Activated naive CD8-positive, alpha-beta T cell treated with anti-CD3 and anti-CD28 coated beads, Interleukin-2, amount 50 U/mL, for 24 hours (primary cell): ENCODE measurements at regions not wholly inside any gene's neighbourhood (a gene's known extent, or its start where the extent isn't known, plus 50 kb on each side); places are given as distances from the start of the nearest gene placed in this dataset.
"Not testable (repeated sequence)": the region's sequence is repeated elsewhere in the genome, so short reads cannot be mapped to it uniquely, and the experiment has no call there.

Source experiments
- ATAC-seq: fragments of 150-1000 bp; cut with Tn5 transposase; one replicate; pipeline ENCODE4 v1.10.0; 2021
- DNase-seq: peaks from one replicate; pipeline ENCODE4 v3.0.0; 2021
- H3K27ac Mint-ChIP-seq: one replicate; pipeline ENCODE4 v1.8.0; 2021; ENCODE audit warnings: mild to moderate bottlenecking, mixed read lengths
- H3K27me3 Mint-ChIP-seq: one replicate; pipeline ENCODE4 v1.8.0; 2021; ENCODE audit warnings: mixed read lengths
- H3K36me3 Mint-ChIP-seq: one replicate; pipeline ENCODE4 v1.8.0; 2021; ENCODE audit warnings: low read depth, mixed read lengths
- H3K4me1 Mint-ChIP-seq: one replicate; pipeline ENCODE4 v1.8.0; 2021; ENCODE audit warnings: mixed read lengths
- H3K4me3 Mint-ChIP-seq: one replicate; pipeline ENCODE4 v1.8.0; 2021; ENCODE audit warnings: mild to moderate bottlenecking, moderate library complexity, mixed read lengths
- H3K9me3 Mint-ChIP-seq: one replicate; pipeline ENCODE4 v1.8.0; 2021; ENCODE audit warnings: mixed read lengths

- ATAC-seq (no peak), DNase-seq (no peak)
- H3K27ac Mint-ChIP-seq = no peak overlapping the region
- peaks cover 2% of the 10 kb centered on the region for H3K36me3 Mint-ChIP-seq
- H3K9me3 Mint-ChIP-seq = peaks cover 11% of the 10 kb centered on the region
- H3K27me3 Mint-ChIP-seq = no peaks in the 10 kb centered on the region
- H3K4me3 Mint-ChIP-seq = no peak overlapping the region
- H3K4me1 Mint-ChIP-seq = no peaks in the 10 kb centered on the region
Observed at GRCh38 chr21:28703861-28704260, 288.8 kb downstream of the LTN1 start.

DNA sequence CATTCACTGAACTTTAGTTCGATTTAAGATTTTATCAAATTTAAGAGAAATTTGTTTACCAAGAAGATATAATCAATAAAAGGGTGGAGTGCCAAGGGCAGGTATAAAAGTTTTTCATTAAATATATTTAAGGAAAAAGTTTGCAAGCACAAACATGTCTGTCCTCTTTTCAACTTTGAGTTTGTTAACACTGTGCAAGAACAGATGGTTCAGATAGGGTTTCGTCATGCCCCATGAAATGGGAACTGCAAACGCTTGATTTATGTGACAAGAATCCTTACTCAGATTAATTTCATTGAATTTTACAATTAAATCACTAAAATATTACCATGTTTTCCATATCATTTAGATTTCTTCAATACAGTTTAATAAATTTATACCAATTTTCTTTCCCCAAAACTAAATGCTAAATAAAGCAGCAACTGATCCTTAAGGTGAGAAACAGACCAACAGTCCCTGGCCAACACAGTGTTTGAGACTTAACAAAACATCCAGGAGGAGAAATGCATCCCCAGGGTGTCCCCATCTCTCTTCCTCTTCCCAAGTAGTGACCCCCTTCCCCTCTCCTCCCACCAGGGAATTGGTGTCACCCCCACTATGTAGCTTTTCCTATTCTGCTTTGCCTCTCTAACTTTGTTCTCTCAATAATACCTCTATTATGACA, 292.9 kb downstream of the LTN1 start:
- H3K36me3 Mint-ChIP-seq = peaks cover 6% of the 10 kb centered on the region
- H3K27me3 Mint-ChIP-seq = no peaks in the 10 kb centered on the region
- no peak overlapping the region for H3K4me3 Mint-ChIP-seq
- H3K4me1 Mint-ChIP-seq = no peaks in the 10 kb centered on the region
- H3K9me3 Mint-ChIP-seq = peaks cover 11% of the 10 kb centered on the region
- ATAC-seq (no peak), DNase-seq (no peak)
- H3K27ac Mint-ChIP-seq = no peak overlapping the region

GRCh38 chr21:28699186-28699585, 293.5 kb downstream of the LTN1 start:
- Mint-ChIP-seq H3K36me3 (peaks cover 6% of the 10 kb centered on the region), H3K27me3 (no peaks in the 10 kb centered on the region), H3K27ac (no peak overlapping the region), H3K9me3 (peaks cover 11% of the 10 kb centered on the region), H3K4me1 (no peaks in the 10 kb centered on the region), H3K4me3 (no peak overlapping the region)
- no peak for DNase-seq
- ATAC-seq = no peak

DNA sequence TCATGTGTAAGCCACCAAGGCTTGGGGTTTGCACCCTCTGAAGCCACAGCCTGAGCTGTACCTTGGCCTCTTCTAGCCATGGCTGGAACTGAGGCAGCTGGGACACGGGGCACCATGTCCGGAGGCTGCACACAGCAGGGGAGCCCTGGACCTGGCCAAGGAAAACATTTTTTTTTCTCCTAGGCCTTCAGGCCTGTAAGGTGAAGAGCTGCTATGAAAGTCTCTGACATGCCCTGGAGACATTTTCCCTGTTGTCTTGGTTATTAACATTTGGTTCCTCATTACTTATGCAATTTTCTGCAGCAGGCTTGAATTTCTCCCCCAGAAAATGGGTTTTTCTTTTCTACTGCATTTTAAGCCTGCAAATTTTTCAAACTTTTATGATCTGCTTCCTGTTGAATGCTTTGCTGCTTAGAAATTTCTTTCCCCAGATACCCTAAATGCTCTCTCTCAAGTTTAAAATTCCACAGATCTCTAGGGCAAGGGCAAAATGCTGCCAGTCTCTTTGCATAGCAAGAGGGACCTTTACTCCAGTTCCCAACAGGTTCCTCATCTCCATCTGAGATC, 295.8 kb downstream of the LTN1 start:
- Mint-ChIP-seq H3K27ac (no peak overlapping the region), H3K27me3 (no peaks in the 10 kb centered on the region), H3K4me3 (no peak overlapping the region), H3K9me3 (peaks cover 1% of the 10 kb centered on the region), H3K36me3 (peaks cover 6% of the 10 kb centered on the region), H3K4me1 (no peaks in the 10 kb centered on the region)
- no peak for ATAC-seq
- no peak for DNase-seq

DNA sequence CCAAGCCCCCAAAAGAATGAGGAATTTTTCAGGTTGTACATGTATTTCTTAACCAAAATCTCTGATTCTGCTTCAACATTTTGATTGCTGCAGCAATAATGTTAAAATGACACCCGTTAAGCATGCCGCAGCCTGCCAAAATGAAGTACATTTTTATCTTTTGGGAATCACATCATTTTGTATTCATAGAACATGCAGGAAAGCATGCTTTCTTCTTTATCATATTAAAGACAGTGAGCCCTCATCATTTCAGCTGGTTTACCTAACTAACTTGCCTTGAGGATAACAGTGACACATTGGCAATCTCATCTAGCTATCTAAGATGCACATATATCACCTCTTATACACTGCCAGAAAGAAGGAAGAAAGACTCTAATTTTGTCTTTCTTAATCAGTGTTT, 299.2 kb downstream of the LTN1 start:
- Mint-ChIP-seq H3K9me3 (no peaks in the 10 kb centered on the region), H3K27me3 (no peaks in the 10 kb centered on the region), H3K36me3 (peaks cover 3% of the 10 kb centered on the region), H3K4me1 (no peaks in the 10 kb centered on the region), H3K4me3 (no peak overlapping the region), H3K27ac (no peak overlapping the region)
- no peak for DNase-seq
- ATAC-seq = no peak

GRCh38 chr21:28690196-28690595, 302.5 kb downstream of the LTN1 start:
- DNase-seq = no peak
- Mint-ChIP-seq H3K27ac (no peak overlapping the region), H3K9me3 (no peaks in the 10 kb centered on the region), H3K4me3 (no peak overlapping the region), H3K27me3 (no peaks in the 10 kb centered on the region), H3K36me3 (peaks cover under 1% of the 10 kb centered on the region), H3K4me1 (no peaks in the 10 kb centered on the region)
- no peak for ATAC-seq

- ATAC-seq (no peak), DNase-seq (no peak)
- no peak overlapping the region for H3K4me3 Mint-ChIP-seq
- no peak overlapping the region for H3K27ac Mint-ChIP-seq
- no peaks in the 10 kb centered on the region for H3K4me1 Mint-ChIP-seq
- no peaks in the 10 kb centered on the region for H3K36me3 Mint-ChIP-seq
- no peaks in the 10 kb centered on the region for H3K27me3 Mint-ChIP-seq
- no peaks in the 10 kb centered on the region for H3K9me3 Mint-ChIP-seq
Observed at GRCh38 chr21:28688381-28688780, 304.3 kb downstream of the LTN1 start.

DNA sequence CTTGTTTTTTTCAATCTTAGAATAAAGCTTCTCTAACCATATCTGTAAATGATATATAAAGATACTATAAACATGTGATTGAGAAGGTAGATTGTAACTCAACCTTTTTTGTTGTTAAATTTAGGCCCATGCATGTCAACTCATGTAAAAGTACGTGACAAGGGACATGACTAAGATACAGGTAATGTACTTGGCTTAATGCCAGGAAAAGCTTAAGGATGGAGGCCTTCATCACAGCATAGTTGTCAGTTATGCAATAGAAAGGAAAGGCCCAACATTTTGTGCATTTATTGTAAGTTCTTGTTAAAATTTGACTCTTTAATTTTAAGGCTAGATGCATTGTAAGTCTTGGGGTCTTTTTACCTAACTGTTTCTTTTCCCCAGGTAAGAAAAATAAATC, 305.1 kb downstream of the LTN1 start:
- H3K4me1 Mint-ChIP-seq = no peaks in the 10 kb centered on the region
- H3K4me3 Mint-ChIP-seq = no peak overlapping the region
- H3K27ac Mint-ChIP-seq = no peak overlapping the region
- no peaks in the 10 kb centered on the region for H3K9me3 Mint-ChIP-seq
- no peaks in the 10 kb centered on the region for H3K27me3 Mint-ChIP-seq
- DNase-seq (no peak), ATAC-seq (no peak)
- H3K36me3 Mint-ChIP-seq = no peaks in the 10 kb centered on the region

- H3K27ac Mint-ChIP-seq = no peak overlapping the region
- DNase-seq = no peak
- no peak overlapping the region for H3K4me3 Mint-ChIP-seq
- peaks cover 2% of the 10 kb centered on the region for H3K9me3 Mint-ChIP-seq
- no peak for ATAC-seq
- H3K27me3 Mint-ChIP-seq = no peaks in the 10 kb centered on the region
- H3K4me1 Mint-ChIP-seq = no peaks in the 10 kb centered on the region
- no peaks in the 10 kb centered on the region for H3K36me3 Mint-ChIP-seq
Observed at GRCh38 chr21:28683982-28684752, 308.5 kb downstream of the LTN1 start.

- H3K27me3 Mint-ChIP-seq, H3K4me1 Mint-ChIP-seq, H3K27ac Mint-ChIP-seq, DNase-seq, H3K4me3 Mint-ChIP-seq, H3K36me3 Mint-ChIP-seq, H3K9me3 Mint-ChIP-seq, ATAC-seq: not testable (repeated sequence)
Observed at GRCh38 chr21:28682884-28683283, 309.8 kb downstream of the LTN1 start.

DNA sequence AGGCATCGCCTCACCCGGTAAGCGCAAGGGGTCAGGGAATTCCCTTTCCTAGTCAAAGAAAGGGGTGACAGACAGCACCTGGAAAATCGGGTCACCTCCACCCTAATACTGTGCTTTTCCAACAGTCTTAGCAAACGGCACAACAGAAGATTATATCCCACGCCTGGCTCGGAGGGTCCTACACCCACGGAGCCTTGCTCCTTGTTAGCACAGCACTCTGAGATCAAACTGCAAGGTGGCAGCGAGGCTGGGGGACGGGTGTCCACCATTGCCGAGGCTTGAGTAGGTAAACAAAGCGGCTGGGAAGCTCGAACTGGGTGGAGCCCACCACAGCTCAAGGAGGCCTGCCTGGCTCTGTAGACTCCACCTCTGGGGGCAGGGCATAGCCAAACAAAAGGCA, 315.6 kb downstream of the LTN1 start:
- not testable (repeated sequence) for H3K27ac Mint-ChIP-seq, H3K36me3 Mint-ChIP-seq, H3K4me1 Mint-ChIP-seq, H3K27me3 Mint-ChIP-seq, ATAC-seq, DNase-seq, H3K9me3 Mint-ChIP-seq, H3K4me3 Mint-ChIP-seq

GRCh38 chr21:28675331-28676041, 317.2 kb downstream of the LTN1 start:
- no peaks in the 10 kb centered on the region for H3K27me3 Mint-ChIP-seq
- peaks cover 5% of the 10 kb centered on the region for H3K36me3 Mint-ChIP-seq
- ATAC-seq (no peak), DNase-seq (no peak)
- H3K4me3 Mint-ChIP-seq = no peak overlapping the region
- no peak overlapping the region for H3K27ac Mint-ChIP-seq
- peaks cover 7% of the 10 kb centered on the region for H3K9me3 Mint-ChIP-seq
- no peaks in the 10 kb centered on the region for H3K4me1 Mint-ChIP-seq

DNA sequence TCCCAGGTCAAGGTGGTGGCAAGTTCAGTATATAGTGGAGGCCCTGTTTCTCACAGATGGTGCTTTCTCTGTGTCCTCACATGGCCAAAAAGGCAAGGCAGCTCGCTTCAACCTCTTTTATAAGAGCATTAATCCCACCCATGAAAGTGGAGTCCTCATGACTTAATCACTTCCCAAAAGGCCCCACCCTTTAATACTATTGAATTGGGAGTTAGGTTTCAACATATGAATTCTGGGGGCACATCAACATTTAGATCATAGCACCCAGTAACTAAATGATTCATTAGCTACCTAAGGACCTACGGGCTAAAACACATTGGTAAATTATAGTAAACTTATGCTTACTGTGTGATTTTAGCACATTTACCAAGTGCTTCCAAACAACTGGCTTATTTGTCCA, 317.9 kb downstream of the LTN1 start:
- DNase-seq (no peak), ATAC-seq (no peak)
- H3K36me3 Mint-ChIP-seq = peaks cover 5% of the 10 kb centered on the region
- H3K9me3 Mint-ChIP-seq = peaks cover 7% of the 10 kb centered on the region
- no peaks in the 10 kb centered on the region for H3K4me1 Mint-ChIP-seq
- no peaks in the 10 kb centered on the region for H3K27me3 Mint-ChIP-seq
- no peak overlapping the region for H3K27ac Mint-ChIP-seq
- H3K4me3 Mint-ChIP-seq = no peak overlapping the region

DNA sequence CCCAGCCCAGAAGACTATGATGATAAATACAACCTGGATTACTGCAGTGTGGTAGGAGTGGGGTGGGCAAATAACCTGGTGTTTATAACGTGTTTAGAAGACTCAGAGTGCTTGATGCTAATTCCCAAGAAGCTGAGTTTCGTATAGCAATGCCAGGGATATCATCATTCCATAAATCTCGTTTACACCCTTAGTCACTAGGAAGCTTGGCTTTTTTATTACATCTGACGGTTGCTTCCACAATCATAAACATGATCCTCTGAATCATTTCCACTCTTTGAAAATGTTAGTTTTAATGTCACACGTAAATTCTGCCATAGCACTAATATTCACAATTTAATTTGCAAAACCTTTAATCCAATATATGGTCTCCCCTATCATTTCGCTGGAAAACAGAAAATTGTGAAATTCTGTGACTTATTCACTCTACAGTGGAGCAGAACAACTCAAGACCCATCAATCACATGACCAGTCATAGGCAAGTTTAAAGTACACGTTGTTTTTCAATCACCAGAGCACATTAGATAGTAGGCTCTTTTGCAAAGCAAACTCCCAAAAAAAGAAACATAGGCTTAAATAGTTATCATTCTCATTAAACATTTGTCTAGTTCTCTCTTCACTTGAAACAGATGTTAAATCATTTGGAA, 321.0 kb downstream of the LTN1 start:
- H3K4me3 Mint-ChIP-seq = no peak overlapping the region
- ATAC-seq = no peak
- no peak for DNase-seq
- H3K4me1 Mint-ChIP-seq = peaks cover 5% of the 10 kb centered on the region
- H3K27me3 Mint-ChIP-seq = no peaks in the 10 kb centered on the region
- H3K9me3 Mint-ChIP-seq = no peaks in the 10 kb centered on the region
- H3K27ac Mint-ChIP-seq = no peak overlapping the region
- peaks cover 5% of the 10 kb centered on the region for H3K36me3 Mint-ChIP-seq
